RWPE1 (cell line): ENCODE measurements at regions not wholly inside any gene's neighbourhood (a gene's known extent, or its start where the extent isn't known, plus 50 kb on each side); places are given as distances from the start of the nearest gene placed in this dataset.

Source experiments
- CTCF ChIA-PET: fragments of 350-600 bp; sonication (Branson Sonifier 250); formaldehyde crosslinking; extraction: SDS; loops from one replicate; lab custom pipeline; 2021; lab: Yijun Ruan, JAX
- POLR2A ChIA-PET: fragments of 400-600 bp; formaldehyde crosslinking; extraction: SDS; loops from one replicate; lab custom pipeline; 2020; ENCODE audit warnings: antibody characterized with exemption; ENCODE audit not compliant: low non-redundant PET; lab: Yijun Ruan, JAX
- DNase-seq: peaks from one replicate; pipeline ENCODE4 v3.0.0; 2012; ENCODE audit warnings: low spot score
- H3K27ac ChIP-seq: fragments of 450-650 bp; 2 replicates; pipeline ENCODE4 v1.5.1; 2017
- CTCF ChIP-seq: fragments of 450-650 bp; conservative IDR thresholded peaks from 2 replicates; pipeline ENCODE4 v1.5.1; 2017; ENCODE audit warnings: low read depth, mild to moderate bottlenecking

DNA sequence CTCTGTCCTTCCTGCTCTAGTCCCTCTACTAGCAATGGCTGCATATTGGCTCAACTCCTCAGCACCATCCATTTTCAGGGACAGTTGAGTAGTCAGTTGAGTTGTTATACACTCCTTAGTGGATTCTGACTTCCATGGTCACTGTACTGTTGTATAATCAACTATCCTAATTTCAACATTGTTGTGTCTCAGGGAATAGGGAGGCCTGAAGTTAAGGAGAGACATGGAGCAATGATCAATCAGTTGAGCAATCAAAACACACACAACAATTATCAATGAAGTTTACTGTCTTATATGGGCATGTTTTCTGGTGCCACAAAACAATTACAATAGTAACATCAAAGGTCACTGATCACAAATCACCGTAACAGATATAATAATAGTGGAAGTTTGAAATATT lies 255.9 kb downstream of the KCNC2 start:
- TF ChIP-seq CTCF: no peak
- DNase-seq: no peak
- no peak overlapping the region for H3K27ac ChIP-seq
- ChIA-PET POLR2A (no interaction called here), CTCF (no interaction called here)

GRCh38 chr12:74957231-74957630 lies 252.4 kb downstream of the KCNC2 start:
- H3K27ac ChIP-seq: no peak overlapping the region
- ChIA-PET CTCF (interaction anchor here (0.5 kb wide), 1 partner anchor 37 kb away, joined by 3 read pairs; no protein-coding TSS in a partner anchor), POLR2A (no interaction called here)
- no peak for DNase-seq
- TF ChIP-seq CTCF: no peak

GRCh38 chr12:74957634-74958033 lies 252.0 kb downstream of the KCNC2 start:
- H3K27ac ChIP-seq: no peak overlapping the region
- TF ChIP-seq CTCF: no peak
- no peak for DNase-seq
- ChIA-PET CTCF (interaction anchor here (0.5 kb wide), 1 partner anchor 37 kb away, joined by 3 read pairs; no protein-coding TSS in a partner anchor), POLR2A (no interaction called here)

DNA sequence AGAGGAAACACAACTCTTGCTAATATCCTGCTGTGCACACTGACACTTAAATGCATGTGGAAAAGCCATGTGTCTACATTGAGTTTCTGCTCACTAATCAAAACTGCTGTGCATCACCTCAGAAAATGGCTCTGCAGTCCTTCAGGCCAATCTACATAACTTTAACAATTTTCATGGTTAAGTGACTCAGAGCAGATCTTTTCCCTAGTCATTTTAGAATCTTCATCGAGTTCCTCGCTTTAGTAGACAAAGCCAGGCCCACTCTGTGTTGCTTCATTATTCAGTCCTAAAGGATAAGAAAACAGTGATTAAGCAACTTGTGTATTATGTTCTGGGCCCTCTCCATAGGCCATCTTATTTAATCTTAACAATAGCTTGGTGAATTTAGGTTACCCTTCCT lies 250.0 kb downstream of the KCNC2 start:
- POLR2A ChIA-PET: no interaction called here
- no peak for TF ChIP-seq CTCF
- DNase-seq: no peak
- H3K27ac ChIP-seq: no peak overlapping the region
- CTCF ChIA-PET: interaction anchor here (0.6 kb wide), 1 partner anchor 295 kb away, joined by 3 read pairs; no protein-coding TSS in a partner anchor

GRCh38 chr12:74963304-74963703 lies 246.3 kb downstream of the KCNC2 start:
- CTCF ChIA-PET: no interaction called here
- H3K27ac ChIP-seq: no peak overlapping the region
- no peak for TF ChIP-seq CTCF
- no peak for DNase-seq
- POLR2A ChIA-PET: no interaction called here

GRCh38 chr12:74963867-74964331 lies 245.7 kb downstream of the KCNC2 start:
- TF ChIP-seq CTCF: no peak
- no peak for DNase-seq
- ChIA-PET CTCF (no interaction called here), POLR2A (no interaction called here)
- no peak overlapping the region for H3K27ac ChIP-seq
